BE2C (cell line): ENCODE measurements at regions not wholly inside any gene's neighbourhood (a gene's known extent, or its start where the extent isn't known, plus 50 kb on each side); places are given as distances from the start of the nearest gene placed in this dataset.

Source experiments
- DNase-seq: peaks from one replicate; pipeline ENCODE4 v3.0.0-alpha.2; 2020
- H3K27me3 ChIP-seq: fragments of 250-450 bp; sonication (Bioruptor Pico); 2 replicates; pipeline ENCODE4 v1.5.1; 2020; ENCODE audit warnings: mild to moderate bottlenecking
- H3K36me3 ChIP-seq: fragments of 250-450 bp; sonication (Bioruptor Pico); 2 replicates; pipeline ENCODE4 v1.5.1; 2020; ENCODE audit warnings: mild to moderate bottlenecking
- H3K4me1 ChIP-seq: fragments of 250-450 bp; sonication (Bioruptor Pico); 2 replicates; pipeline ENCODE4 v1.5.1; 2020
- H3K4me3 ChIP-seq: 2 replicates; pipeline ENCODE4 v1.5.1; 2011; ENCODE audit warnings: low read depth, low read length
- H3K9me3 ChIP-seq: fragments of 250-450 bp; sonication (Bioruptor Pico); 2 replicates; pipeline ENCODE4 v1.5.1; 2020
- TF ChIP-seq, protein P1 (sequence below): IDR thresholded peaks from 2 replicates; pipeline ENCODE4 v1.5.1; 2012; ENCODE audit warnings: mild to moderate bottlenecking, low read depth, low read length

DNA sequence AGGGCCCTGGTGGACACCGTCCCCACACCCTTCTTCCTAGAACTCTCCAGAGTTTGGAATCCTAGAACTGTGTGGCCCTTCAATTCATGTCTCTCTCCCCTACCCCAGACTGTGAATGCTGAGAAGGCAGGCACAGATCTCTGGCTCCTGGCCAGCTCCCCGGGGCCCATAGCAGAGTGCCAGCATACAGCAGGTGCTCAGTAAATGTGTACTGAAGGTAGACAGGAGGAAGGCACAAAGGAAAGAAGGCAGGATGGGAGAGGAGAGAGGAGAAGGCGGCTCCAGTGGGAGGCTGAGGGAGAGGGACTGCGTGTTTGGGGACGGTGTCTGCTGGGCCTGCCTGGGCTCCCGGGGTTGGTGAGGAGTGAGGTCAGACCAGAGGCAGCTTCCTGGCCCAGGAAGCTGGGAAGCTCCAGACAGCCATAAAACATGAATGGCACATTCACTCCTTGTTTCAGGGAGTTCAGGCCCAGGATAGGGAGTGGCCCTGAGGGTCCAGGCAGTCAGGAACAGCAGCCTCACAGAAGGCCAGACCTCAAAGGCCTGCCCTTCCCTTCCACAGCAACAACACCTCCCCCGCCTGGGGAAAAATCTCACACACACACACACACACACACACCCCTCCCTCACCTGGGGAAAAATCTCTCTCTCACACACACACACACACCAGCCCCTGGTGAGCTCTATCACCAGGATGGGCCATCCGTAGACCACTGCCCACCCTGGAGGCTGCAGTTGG is 137.1 kb upstream of the PRR20G start:
- no peak for DNase-seq
- Histone ChIP-seq H3K4me3 (no peak overlapping the region), H3K36me3 (no peaks in the 10 kb centered on the region), H3K9me3 (no peaks in the 10 kb centered on the region), H3K4me1 (peaks cover 4% of the 10 kb centered on the region), H3K27me3 (no peaks in the 10 kb centered on the region)
- TF ChIP-seq, protein P1, sequence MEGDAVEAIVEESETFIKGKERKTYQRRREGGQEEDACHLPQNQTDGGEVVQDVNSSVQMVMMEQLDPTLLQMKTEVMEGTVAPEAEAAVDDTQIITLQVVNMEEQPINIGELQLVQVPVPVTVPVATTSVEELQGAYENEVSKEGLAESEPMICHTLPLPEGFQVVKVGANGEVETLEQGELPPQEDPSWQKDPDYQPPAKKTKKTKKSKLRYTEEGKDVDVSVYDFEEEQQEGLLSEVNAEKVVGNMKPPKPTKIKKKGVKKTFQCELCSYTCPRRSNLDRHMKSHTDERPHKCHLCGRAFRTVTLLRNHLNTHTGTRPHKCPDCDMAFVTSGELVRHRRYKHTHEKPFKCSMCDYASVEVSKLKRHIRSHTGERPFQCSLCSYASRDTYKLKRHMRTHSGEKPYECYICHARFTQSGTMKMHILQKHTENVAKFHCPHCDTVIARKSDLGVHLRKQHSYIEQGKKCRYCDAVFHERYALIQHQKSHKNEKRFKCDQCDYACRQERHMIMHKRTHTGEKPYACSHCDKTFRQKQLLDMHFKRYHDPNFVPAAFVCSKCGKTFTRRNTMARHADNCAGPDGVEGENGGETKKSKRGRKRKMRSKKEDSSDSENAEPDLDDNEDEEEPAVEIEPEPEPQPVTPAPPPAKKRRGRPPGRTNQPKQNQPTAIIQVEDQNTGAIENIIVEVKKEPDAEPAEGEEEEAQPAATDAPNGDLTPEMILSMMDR: no peak

DNA sequence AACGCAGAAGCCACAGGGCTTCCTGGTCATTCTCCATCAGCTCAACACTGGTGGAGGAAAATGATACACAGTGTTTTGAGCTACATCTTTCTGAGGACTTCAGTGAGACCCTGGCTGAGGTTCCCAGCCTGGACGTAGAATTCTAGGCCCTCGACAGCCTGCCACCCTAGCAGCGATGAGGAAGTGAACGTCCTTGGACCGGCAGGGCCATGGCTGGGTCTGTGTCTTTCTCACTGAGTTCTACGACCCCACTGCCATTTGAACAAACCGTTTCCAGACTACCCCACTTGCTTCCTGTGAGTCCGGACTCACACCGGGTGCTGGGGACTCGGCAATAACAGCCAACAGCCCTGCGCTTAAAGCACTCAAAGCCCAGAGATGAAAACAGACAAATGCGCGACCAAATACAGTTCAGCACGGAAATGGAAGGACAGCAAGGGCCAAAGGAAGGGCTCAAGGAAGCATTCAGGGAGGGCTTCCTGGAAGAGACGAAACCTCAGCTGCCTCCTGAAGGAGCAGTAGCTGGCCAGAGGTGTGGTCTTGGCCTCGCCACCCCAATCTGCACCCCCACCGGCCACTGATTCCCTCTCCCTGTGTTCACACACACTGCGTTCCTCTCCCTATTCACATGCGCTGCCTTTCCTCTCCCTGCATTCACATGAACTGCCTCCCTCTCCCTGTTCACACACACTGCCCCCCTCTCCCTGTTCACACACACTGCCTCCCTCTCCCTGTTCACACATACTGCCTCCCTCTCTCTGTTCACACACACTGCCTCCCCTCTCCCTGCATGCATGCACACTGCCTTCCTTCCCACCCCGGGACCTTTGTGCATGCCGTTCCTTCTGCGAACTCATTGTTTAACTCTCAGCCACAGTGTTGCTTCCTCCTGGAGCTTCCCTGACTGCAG is 136.3 kb upstream of the PRR20G start:
- Histone ChIP-seq H3K4me3 (no peak overlapping the region), H3K27me3 (no peaks in the 10 kb centered on the region), H3K36me3 (no peaks in the 10 kb centered on the region), H3K4me1 (peaks cover 4% of the 10 kb centered on the region), H3K9me3 (no peaks in the 10 kb centered on the region)
- TF ChIP-seq, protein P1: no peak
- DNase-seq: no peak

GRCh38 chr3:127422663-127423375 is 135.0 kb upstream of the PRR20G start:
- no peaks in the 10 kb centered on the region for H3K9me3 ChIP-seq
- no peak overlapping the region for H3K4me3 ChIP-seq
- DNase-seq: no peak
- no peaks in the 10 kb centered on the region for H3K36me3 ChIP-seq
- TF ChIP-seq, protein P1: no peak
- peaks cover 4% of the 10 kb centered on the region for H3K4me1 ChIP-seq
- no peaks in the 10 kb centered on the region for H3K27me3 ChIP-seq

DNA sequence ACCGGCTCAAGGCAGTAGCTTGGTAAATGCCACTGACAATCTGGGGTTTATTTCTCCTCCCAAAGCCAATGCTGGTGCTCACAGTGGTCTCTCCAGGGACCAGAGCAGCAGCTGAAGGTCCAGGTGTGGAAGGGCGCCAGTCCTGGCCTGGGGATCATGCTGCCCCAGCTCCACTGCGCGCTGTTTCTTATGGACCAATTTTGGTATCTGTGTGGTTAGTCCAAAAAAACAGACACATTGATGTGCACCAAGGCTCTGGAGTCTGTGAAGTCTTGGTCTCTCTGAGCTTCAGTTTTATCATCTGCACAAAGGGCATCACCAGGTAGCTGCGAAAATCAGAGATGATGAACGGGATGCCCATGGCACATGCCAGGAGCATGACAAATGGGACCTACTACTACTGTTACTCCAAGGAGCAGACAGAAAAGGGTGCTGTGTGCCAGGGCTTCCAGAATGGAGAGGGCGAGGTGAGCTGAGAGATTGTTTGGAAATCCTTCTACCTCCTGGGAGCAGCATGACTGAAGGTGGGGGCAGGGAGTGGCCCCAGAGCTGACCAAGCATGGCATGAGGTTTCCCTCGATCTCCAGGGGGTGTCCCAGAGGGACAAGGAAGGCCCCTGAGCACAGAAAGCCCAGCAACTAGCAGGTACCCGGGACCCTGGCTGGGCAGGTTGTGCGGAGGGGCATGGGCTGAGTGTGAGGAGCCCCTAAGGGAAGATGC is 134.3 kb upstream of the PRR20G start:
- no peak for DNase-seq
- Histone ChIP-seq H3K36me3 (no peaks in the 10 kb centered on the region), H3K27me3 (no peaks in the 10 kb centered on the region), H3K4me3 (no peak overlapping the region), H3K9me3 (no peaks in the 10 kb centered on the region), H3K4me1 (peaks cover 4% of the 10 kb centered on the region)
- TF ChIP-seq, protein P1: no peak

GRCh38 chr3:127420829-127421228 is 133.0 kb upstream of the PRR20G start:
- TF ChIP-seq, protein P1: no peak
- Histone ChIP-seq H3K4me3 (no peak overlapping the region), H3K27me3 (no peaks in the 10 kb centered on the region), H3K4me1 (no peaks in the 10 kb centered on the region; the same call in 1 of the 2 replicates), H3K36me3 (no peaks in the 10 kb centered on the region), H3K9me3 (no peaks in the 10 kb centered on the region)
- no peak for DNase-seq
